HG02840 (cell line): ENCODE measurements at regions not wholly inside any gene's neighbourhood (a gene's known extent, or its start where the extent isn't known, plus 50 kb on each side); places are given as distances from the start of the nearest gene placed in this dataset.

ENCODE experiments used
- ATAC-seq: cut with Tn5 transposase; IDR thresholded peaks from one replicate; pipeline ENCODE4 v1.9.1; 2021; ENCODE audit warnings: mild to moderate bottlenecking, moderate library complexity, moderate number of reproducible peaks; ENCODE audit not compliant: unreplicated experiment, low FRiP score

DNA sequence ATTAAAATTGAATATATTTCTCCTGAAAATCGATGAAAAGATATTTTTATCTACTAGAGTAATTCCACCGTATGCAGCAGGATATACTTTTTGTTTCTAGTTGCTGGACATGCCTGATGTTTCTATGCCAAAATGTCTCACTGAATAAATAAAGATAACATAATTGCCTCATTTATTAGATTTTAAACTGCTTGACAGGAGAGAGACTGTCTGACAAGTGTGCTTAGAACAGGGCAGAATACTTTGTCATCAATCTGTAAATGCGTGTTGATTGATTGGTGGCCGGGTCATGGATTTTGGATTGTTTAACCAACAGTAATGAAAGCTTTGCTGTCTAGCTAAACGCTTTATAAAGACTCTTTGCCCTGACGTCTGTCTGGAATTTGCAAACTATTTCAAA is 339.0 kb downstream of the CHRM3 start:
- ATAC-seq: no peak

GRCh38 chr1:239725933-239726332 is 339.6 kb downstream of the CHRM3 start:
- ATAC-seq: no peak

DNA sequence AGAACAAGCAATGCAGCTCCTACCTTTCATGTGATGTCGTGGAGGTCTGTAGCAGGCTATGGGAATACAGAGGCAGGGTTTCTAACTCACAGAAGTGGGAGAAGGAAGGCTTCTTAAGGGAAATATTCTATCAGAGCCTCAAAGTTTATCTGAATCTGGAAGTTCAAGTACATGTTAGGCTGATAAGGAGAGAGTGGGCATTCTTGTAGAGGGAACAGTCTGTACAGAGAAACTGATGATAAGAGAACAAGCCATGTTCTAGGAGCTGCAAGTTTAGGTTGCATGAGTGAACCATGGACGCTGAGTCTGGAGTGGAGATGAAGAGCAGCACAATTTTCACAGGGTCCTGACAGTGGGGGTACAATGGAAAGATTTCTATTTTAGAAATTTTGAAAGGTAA is 344.0 kb downstream of the CHRM3 start:
- ATAC-seq: no peak

DNA sequence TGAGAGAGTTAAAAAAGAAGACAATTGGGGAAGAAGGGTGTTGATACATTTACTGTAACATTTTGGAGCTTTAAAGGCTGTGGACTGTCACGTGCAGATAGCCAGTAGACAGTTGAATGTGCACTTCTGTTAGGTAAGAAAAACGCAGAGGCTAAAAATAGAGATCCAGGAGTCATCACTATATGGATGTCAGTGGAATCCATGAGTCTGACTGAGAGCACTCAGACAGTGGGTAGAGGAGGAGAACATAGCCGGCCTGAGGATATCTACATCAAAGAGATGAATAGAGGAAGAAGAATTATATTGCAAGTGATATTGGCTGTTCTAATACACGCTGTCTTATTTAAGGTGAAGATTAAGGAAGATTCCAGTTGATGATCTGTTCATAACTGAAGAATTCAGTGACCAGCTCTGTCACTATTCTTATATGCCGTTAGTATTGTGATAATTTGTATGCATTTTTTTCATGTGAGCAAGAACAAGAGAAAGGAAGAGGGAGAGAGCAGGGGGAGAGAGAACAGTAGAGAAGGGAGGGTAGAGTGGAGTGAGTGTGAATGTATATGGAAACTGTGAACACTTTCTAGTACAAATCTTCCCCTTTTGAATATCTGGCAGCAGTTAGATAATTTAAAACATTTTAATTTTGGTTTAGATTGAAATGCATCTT is 344.8 kb downstream of the CHRM3 start:
- ATAC-seq: no peak

GRCh38 chr1:239732770-239733169 is 346.4 kb downstream of the CHRM3 start:
- ATAC-seq: no peak

- ATAC-seq: no peak
These were observed 347.6 kb downstream of the CHRM3 start for GRCh38 chr1:239733995-239734394.

DNA sequence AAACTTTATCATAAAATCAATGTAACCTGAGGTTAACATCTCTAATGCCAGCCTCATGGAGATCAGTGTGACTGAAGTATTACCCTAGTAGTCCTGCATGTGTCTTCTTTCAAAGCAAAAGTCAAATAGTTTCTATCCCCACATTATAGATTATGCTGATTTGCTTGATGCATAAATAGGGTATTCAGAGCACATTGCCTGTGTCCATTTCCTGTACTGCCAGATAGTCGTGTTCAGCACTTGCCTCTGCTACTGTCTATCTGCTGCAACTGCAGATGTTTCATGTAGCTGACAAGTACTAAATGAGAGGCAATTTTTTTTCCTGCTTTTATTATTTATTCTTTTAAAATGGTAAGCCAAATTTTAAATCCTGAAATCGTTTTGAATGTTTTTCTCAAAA is 348.7 kb downstream of the CHRM3 start:
- ATAC-seq: no peak

GRCh38 chr1:239736479-239736878 is 350.1 kb downstream of the CHRM3 start:
- no peak for ATAC-seq

DNA sequence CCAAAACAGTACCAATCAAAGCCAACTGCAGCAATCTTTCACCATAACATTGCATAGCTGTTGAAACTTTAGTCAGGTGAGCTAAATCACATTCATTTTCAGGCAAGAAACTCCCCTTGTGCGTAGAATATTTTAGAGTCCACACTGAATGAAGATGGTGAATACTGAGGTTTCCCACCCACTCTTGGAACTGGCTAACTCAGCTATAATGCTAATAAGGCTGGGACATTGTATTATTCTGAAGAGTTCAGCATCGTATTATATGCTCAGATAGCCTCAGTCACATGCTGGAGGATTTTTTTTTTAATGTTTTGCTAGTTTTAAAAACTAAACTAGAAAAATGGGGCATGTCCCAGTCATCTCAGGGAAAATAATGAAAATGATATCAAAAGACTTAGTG is 352.3 kb upstream of the FMN2 start:
- no peak for ATAC-seq

GRCh38 chr1:239739919-239740318 is 351.8 kb upstream of the FMN2 start:
- ATAC-seq: no peak

- ATAC-seq: no peak
These were observed 349.1 kb upstream of the FMN2 start for GRCh38 chr1:239742416-239743109.

DNA sequence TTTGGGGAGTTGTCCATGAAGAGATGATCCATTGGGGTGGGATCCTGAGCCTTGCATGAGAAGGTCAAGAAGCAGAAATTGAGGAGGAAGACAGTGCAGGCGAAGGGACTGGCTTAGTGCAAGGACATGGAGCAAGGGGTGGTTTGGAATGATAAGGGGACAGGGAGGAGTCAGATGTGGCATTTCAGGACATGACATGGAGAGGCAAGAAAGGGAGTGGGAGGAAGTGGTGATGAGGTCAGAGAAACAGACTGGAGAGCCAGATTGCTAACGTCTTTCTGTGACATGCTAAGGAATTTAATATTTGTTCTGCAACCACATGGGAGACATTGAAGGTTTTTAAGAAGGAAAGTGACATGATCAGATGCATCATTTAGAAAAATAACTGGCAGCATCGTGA is 346.8 kb upstream of the FMN2 start:
- ATAC-seq: no peak

DNA sequence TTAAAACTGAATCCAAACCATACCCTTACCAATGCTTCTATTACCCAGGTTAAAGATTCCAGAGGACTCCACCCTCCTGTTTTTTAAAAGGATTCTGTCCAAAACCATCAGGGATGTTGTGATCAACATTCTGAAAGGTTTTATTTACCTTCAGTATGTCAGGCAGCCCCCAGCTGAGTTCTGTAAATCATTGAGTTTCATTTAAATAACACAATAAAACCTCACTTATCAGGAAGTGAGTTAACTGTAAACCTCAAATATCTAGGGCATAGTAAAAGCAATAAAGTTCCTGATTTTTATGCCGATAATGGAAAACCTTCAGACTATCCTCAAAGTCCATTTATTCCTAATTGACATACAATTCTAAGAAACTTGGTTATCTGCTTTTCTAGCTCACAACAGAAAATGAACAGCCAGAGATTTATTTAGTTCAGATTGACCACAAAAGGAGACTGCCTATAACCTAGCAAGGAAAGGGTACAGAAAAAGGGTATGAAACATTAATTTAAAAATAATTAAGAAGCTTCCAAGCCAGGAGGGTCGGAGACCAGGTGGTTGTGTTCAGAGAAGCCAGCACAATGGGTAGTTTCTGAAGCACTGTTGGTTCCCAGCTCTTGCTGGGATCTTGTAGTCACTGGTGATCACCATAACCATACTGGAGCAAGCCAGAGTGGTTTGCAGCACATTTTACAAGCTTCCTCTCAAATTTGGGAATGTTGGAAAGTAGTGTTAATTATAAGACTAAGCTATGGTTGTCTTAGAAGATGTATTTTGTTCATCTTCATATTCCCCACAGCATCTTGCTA is 336.4 kb upstream of the FMN2 start:
- ATAC-seq: no peak

DNA sequence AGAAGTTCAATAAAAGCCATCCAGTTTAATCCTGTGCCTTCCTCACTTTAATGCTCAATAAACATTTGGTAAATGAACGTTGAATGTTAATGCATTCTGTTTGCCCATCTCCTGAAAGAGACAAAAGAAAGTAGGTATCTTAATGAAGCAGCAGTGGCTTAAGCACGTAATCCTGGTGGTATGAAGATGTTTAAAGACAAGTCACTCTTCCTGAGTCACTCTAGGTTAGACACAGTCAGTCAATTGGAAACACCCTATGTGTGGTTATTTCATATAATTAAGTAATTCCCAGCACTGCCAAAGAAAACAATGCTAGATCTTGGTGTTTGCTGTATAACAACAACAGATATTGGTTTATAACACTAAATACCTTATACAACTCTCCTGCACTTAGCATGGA is 334.0 kb upstream of the FMN2 start:
- ATAC-seq: no peak

DNA sequence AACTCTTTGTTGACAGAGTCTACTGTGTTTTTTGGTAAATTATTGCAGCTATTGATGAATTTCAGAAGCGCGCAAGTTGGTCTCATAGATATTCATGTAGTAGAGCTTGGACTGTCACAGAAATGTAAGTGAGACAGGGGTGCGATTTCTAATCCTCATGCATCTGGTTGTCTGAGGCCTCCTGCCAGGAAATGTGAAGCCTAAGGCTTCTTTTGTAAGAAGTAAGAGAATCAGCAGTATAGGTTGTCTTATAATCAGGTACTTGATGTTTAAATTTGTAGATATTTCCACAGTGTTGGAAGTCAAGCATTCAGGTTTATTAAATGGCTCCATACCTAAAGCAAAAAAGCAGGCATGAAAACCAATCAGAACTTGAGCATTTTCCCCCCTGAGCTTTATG is 332.9 kb upstream of the FMN2 start:
- no peak for ATAC-seq

DNA sequence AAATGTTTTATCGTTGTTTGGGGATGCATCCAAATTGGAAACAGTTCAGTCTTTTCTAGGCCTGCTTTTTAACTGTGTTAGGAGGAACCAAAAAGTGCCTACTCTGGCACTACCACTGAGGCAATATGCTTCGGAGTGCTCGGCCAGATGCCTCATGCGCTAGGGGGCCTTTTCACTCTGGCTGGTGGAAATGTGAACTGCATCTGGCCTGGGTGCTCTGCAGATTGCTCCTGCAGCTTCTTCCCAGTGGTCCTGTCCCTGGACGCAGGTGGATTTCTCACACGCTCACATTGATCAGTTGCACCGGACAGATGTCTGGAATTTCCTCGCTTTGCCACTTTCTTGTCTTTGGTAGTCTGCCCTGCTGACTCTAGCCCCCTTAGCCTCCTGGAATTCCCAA is 330.2 kb upstream of the FMN2 start:
- ATAC-seq: no peak

DNA sequence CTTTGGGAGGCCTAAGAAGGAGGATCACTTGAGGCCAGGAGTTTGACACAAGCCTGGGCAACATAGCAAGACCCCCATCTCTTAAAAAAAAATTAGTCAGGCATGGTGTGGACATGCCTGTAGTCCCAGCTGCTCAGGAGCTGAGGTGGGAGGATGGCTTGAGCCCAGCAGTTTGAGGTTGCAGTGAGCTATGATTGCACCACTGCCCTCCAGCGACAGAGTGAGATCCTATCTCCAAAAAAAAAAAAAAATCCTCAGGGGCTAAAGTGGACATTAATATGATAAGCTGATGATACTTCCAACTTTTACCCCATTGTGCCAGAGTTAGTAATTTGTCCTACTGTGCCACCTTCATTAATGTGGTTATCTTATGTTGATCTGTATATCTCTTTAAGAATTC is 327.8 kb upstream of the FMN2 start:
- ATAC-seq: no peak

DNA sequence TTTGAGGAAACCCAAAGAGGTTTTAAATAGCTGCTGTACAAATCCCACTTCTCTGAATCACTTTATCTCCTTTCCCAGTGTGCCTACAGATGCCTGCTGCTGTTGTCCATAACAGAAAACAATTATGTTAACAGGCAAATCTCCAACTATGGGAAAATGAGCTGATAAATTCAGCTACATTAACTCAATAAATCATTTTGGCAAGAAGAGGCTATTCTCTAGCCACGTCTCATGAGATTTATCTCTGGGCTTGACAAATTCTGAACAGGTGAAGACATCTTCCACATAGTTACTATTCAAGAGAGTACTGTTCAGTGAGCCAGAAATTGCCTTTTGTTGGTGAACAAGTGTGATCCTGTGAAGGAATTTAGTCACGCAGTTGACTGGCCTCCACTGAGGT is 327.1 kb upstream of the FMN2 start:
- ATAC-seq: no peak

DNA sequence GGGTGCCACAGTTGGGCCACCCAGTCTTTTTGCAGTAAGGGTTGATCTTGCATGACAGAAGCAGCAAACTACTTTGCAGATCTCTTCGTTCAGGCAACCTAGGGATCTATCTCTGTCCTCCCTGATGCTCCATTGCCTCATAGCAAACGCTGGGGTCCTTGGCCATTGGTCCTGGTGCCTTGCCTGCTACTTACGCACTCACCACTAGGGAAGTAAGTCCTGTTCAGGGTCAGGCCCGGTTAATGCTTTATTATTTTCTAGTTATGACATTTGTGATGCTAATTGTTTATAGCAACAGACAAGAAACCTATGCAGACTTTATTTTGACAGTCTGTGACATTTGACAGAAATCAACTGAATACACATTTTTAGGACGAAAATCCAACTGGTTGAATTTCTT is 326.5 kb upstream of the FMN2 start:
- no peak for ATAC-seq

DNA sequence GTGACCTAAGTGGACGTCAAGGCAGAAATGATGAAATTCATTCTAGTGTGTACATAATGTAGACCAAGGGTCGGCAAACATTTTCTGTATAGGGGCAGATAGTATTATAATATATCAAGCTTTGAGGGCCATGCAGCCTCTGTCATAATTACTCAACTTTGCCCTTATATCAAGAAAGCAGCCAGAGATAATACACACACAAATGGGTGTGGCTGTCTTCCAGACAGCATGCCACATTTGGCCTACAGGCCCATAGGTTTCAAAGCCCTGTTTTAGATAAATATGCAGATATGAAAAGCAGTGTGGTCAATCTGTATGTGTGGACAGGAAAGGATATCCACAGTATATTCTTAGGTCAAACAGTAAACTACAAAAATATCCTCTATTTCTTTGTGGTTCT is 320.1 kb upstream of the FMN2 start:
- no peak for ATAC-seq

DNA sequence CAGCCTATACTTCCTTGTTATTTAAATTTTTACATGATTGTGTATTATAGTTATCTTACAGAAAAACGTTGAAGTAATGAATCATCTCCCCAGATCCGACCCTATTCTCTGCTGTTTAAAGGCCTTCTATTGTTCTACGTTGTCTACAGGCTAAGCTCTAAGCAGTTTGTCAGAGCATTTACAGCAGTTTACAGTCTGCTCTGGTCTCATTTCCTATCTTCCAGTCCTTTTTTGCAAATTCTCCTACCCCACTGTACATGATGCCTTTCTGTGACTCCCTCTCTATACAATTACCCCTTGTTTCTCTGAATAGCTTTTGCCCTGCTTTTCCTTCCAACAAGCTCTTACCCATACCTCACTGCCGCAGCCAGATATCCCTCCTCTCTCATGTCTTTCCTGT is 319.2 kb upstream of the FMN2 start:
- ATAC-seq: no peak

GRCh38 chr1:239775466-239775865 is 316.2 kb upstream of the FMN2 start:
- no peak for ATAC-seq
